DOHH2 (cell line): ENCODE measurements at regions not wholly inside any gene's neighbourhood (a gene's known extent, or its start where the extent isn't known, plus 50 kb on each side); places are given as distances from the start of the nearest gene placed in this dataset.

ENCODE experiments used
- EZH2phosphoT487 ChIP-seq: fragments of 200-600 bp; sonication (generic); IDR thresholded peaks from 2 replicates; pipeline ENCODE4 v1.6.1; 2017; ENCODE audit warnings: borderline replicate concordance, mild to moderate bottlenecking, antibody characterized with exemption, low read length, moderate library complexity, mixed read lengths
- TF ChIP-seq, protein P1 (sequence below): fragments of 200-600 bp; sonication (generic); IDR thresholded peaks from one replicate; pipeline ENCODE4 v1.5.1; 2014; ENCODE audit warnings: antibody characterized with exemption, mild to moderate bottlenecking, low read depth, low read length; ENCODE audit not compliant: poor library complexity, severe bottlenecking

DNA sequence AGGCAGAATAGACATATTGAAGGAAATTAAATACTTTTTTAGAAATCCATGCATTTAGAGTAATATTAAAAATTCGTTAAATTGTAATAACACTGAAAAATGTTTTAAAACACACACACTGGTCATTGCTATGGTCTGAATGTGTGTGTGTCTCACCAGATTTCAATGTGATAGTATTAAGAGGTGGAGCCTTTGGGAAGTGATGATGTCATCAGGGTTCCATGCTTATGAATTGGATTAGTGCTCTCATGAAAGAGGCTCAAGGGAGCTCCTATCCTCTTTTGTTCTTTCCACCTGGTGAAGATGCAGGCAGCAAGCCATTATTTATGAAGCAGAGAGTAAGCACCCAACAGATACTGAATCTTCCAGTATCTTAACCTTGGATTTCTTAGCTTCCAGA, 441.8 kb downstream of the CDH2 start:
- TF ChIP-seq EZH2phosphoT487, result no peak
- TF ChIP-seq, protein P1, sequence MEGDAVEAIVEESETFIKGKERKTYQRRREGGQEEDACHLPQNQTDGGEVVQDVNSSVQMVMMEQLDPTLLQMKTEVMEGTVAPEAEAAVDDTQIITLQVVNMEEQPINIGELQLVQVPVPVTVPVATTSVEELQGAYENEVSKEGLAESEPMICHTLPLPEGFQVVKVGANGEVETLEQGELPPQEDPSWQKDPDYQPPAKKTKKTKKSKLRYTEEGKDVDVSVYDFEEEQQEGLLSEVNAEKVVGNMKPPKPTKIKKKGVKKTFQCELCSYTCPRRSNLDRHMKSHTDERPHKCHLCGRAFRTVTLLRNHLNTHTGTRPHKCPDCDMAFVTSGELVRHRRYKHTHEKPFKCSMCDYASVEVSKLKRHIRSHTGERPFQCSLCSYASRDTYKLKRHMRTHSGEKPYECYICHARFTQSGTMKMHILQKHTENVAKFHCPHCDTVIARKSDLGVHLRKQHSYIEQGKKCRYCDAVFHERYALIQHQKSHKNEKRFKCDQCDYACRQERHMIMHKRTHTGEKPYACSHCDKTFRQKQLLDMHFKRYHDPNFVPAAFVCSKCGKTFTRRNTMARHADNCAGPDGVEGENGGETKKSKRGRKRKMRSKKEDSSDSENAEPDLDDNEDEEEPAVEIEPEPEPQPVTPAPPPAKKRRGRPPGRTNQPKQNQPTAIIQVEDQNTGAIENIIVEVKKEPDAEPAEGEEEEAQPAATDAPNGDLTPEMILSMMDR, result no peak
